ENCODE measurements at regions not wholly inside any gene's neighbourhood (a gene's known extent, or its start where the extent isn't known, plus 50 kb on each side); places are given as distances from the start of the nearest gene placed in this dataset.
A peak's percentile ranks its signal among the peaks of the same experiment; 100 is the strongest.

GRCh38 chrX:39476604-39477021, 621.1 kb downstream of the BCOR start:
- WGBS, 2 donors: 63 to 69% methylated on average over 5 to 14 of the region's 15 CpGs
- DNase-seq (ENCODE audit: low spot score in 2 of 2): no peak
- no peaks in the 10 kb centered on the region for H3K36me3 ChIP-seq
- H3K4me1 ChIP-seq: peaks cover 0 to 12% (median 0%) of the 10 kb centered on the region in 4 donors
- H3K4me3 ChIP-seq: no peak overlapping the region
- peak overlapping the region in 2 of 4 donors; percentile 24 to 69 for H3K27ac ChIP-seq
- H3K27me3 ChIP-seq: no peaks in the 10 kb centered on the region
- TF ChIP-seq CTCF (IDR thresholded peaks at IDR 0.05) (no peak), POLR2A (IDR thresholded peaks at IDR 0.05) (no peak), EP300 (IDR thresholded peaks at IDR 0.05) (no peak)
- no peaks in the 10 kb centered on the region for H3K9me3 ChIP-seq

- WGBS, 2 donors: 68 to 72% methylated on average over 14 to 17 of the region's 17 CpGs
- Histone ChIP-seq H3K36me3 (no peaks in the 10 kb centered on the region), H3K27me3 (no peaks in the 10 kb centered on the region), H3K4me3 (no peak overlapping the region), H3K27ac (peak overlapping the region in 2 of 4 donors; percentile 24 to 69), H3K9me3 (no peaks in the 10 kb centered on the region), H3K4me1 (peaks cover 0 to 10% (median 0%) of the 10 kb centered on the region in 4 donors)
- TF ChIP-seq CTCF (IDR thresholded peaks at IDR 0.05) (no peak), EP300 (IDR thresholded peaks at IDR 0.05) (no peak), POLR2A (IDR thresholded peaks at IDR 0.05) (no peak)
- no peak for DNase-seq (ENCODE audit: low spot score in 2 of 2)
Measured at GRCh38 chrX:39477031-39477761, 620.6 kb downstream of the BCOR start.

- WGBS, 2 donors: 48 to 50% methylated on average over 2 to 15 of the region's 15 CpGs
- Histone ChIP-seq H3K9me3 (no peaks in the 10 kb centered on the region), H3K27me3 (no peaks in the 10 kb centered on the region), H3K27ac (no peak overlapping the region), H3K4me3 (no peak overlapping the region), H3K4me1 (peaks cover 0 to 10% (median 0%) of the 10 kb centered on the region in 4 donors), H3K36me3 (no peaks in the 10 kb centered on the region)
- TF ChIP-seq EP300 (IDR thresholded peaks at IDR 0.05) (no peak), POLR2A (IDR thresholded peaks at IDR 0.05) (no peak), CTCF (IDR thresholded peaks at IDR 0.05) (no peak)
- DNase-seq (ENCODE audit: low spot score in 2 of 2): no peak
Measured at GRCh38 chrX:39477762-39478120, 620.0 kb downstream of the BCOR start.

- no peak for DNase-seq (ENCODE audit: low spot score in 2 of 2)
- Histone ChIP-seq H3K27ac (no peak overlapping the region), H3K4me3 (no peak overlapping the region), H3K27me3 (no peaks in the 10 kb centered on the region), H3K36me3 (no peaks in the 10 kb centered on the region), H3K4me1 (peaks cover 0 to 17% (median 0%) of the 10 kb centered on the region in 4 donors), H3K9me3 (no peaks in the 10 kb centered on the region)
- no peak for TF ChIP-seq CTCF (IDR thresholded peaks at IDR 0.05)
- no peak for TF ChIP-seq EP300 (IDR thresholded peaks at IDR 0.05)
- no peak for TF ChIP-seq POLR2A (IDR thresholded peaks at IDR 0.05)
- 77 to 84% methylated on average over 4 of the region's 4 CpGs for WGBS, 2 donors
Measured at GRCh38 chrX:39479856-39480255, 617.9 kb downstream of the BCOR start.

GRCh38 chrX:39480963-39481362, 616.8 kb downstream of the BCOR start:
- no peak overlapping the region for H3K4me3 ChIP-seq
- H3K4me1 ChIP-seq: peaks cover 0 to 22% (median 0%) of the 10 kb centered on the region in 4 donors
- no peak for DNase-seq (ENCODE audit: low spot score in 2 of 2)
- no peaks in the 10 kb centered on the region for H3K9me3 ChIP-seq
- 44 to 50% methylated on average over 1 of the region's 1 CpG for WGBS, 2 donors
- H3K36me3 ChIP-seq: no peaks in the 10 kb centered on the region
- TF ChIP-seq EP300 (IDR thresholded peaks at IDR 0.05) (no peak), POLR2A (IDR thresholded peaks at IDR 0.05) (no peak), CTCF (IDR thresholded peaks at IDR 0.05) (no peak)
- no peak overlapping the region for H3K27ac ChIP-seq
- no peaks in the 10 kb centered on the region for H3K27me3 ChIP-seq
